NCI-H1092 treated with DMSO at 0.1 percent for 48 hours (cell line): ENCODE measurements at regions not wholly inside any gene's neighbourhood (a gene's known extent, or its start where the extent isn't known, plus 50 kb on each side); places are given as distances from the start of the nearest gene placed in this dataset.

ENCODE experiments used
- DNase-seq: peaks from one replicate; lab custom pipeline; 2025; lab: John Stamatoyannopoulos, UW

- peak; percentile 37 for DNase-seq
Observed at GRCh38 chr6:21522143-21522747, 71.3 kb upstream of the SOX4 start.

- DNase-seq = peak; percentile 29
Observed at GRCh38 chr6:21522797-21523456, 70.6 kb upstream of the SOX4 start.

- no peak for DNase-seq
Observed at GRCh38 chr6:21523652-21524051, 69.9 kb upstream of the SOX4 start.

- peak; percentile 14 for DNase-seq
Observed at GRCh38 chr6:21524201-21524600, 69.3 kb upstream of the SOX4 start.

GRCh38 chr6:21526974-21527373 lies 66.6 kb upstream of the SOX4 start:
- DNase-seq = no peak

GRCh38 chr6:21527731-21528130 lies 65.8 kb upstream of the SOX4 start:
- peak; percentile 5 for DNase-seq

- DNase-seq = no peak
Observed at GRCh38 chr6:21529431-21529830, 64.1 kb upstream of the SOX4 start.

GRCh38 chr6:21531393-21531792 lies 62.2 kb upstream of the SOX4 start:
- DNase-seq = no peak

GRCh38 chr6:21533678-21534077 lies 59.9 kb upstream of the SOX4 start:
- DNase-seq = no peak

GRCh38 chr6:21536280-21536766 lies 57.2 kb upstream of the SOX4 start:
- no peak for DNase-seq

GRCh38 chr6:21537637-21538036 lies 55.9 kb upstream of the SOX4 start:
- peak; percentile 8 for DNase-seq

- no peak for DNase-seq
Observed at GRCh38 chr6:21538186-21538798, 55.3 kb upstream of the SOX4 start.

- no peak for DNase-seq
Observed at GRCh38 chr6:21539621-21540100, 53.9 kb upstream of the SOX4 start.
